ENCODE measurements at regions not wholly inside any gene's neighbourhood (a gene's known extent, or its start where the extent isn't known, plus 50 kb on each side); places are given as distances from the start of the nearest gene placed in this dataset.

- DNase-seq: no peak
Measured at GRCh38 chr1:191993549-191993948, 164.7 kb upstream of the RGS18 start.

GRCh38 chr1:192002063-192002462 lies 156.2 kb upstream of the RGS18 start:
- no peak for DNase-seq

GRCh38 chr1:192003295-192004077 lies 154.8 kb upstream of the RGS18 start:
- no peak for DNase-seq

- DNase-seq: no peak
Measured at GRCh38 chr1:192005976-192006375, 152.3 kb upstream of the RGS18 start.

- no peak for DNase-seq
Measured at GRCh38 chr1:192008281-192008825, 149.9 kb upstream of the RGS18 start.

GRCh38 chr1:192010406-192010805 lies 147.9 kb upstream of the RGS18 start:
- DNase-seq: no peak

GRCh38 chr1:192011525-192011924 lies 146.7 kb upstream of the RGS18 start:
- DNase-seq: no peak

- DNase-seq: no peak
Measured at GRCh38 chr1:192022827-192023226, 135.4 kb upstream of the RGS18 start.

- no peak for DNase-seq
Measured at GRCh38 chr1:192024881-192025280, 133.4 kb upstream of the RGS18 start.

- no peak for DNase-seq
Measured at GRCh38 chr1:192038567-192038966, 119.7 kb upstream of the RGS18 start.

- no peak for DNase-seq
Measured at GRCh38 chr1:192045131-192045530, 113.1 kb upstream of the RGS18 start.

- peak; percentile 68 for DNase-seq
Measured at GRCh38 chr1:192053531-192053971, 104.7 kb upstream of the RGS18 start.

- DNase-seq: no peak
Measured at GRCh38 chr1:192057766-192058165, 100.5 kb upstream of the RGS18 start.

GRCh38 chr1:192059407-192059806 lies 98.9 kb upstream of the RGS18 start:
- DNase-seq: no peak

GRCh38 chr1:192061556-192061955 lies 96.7 kb upstream of the RGS18 start:
- DNase-seq: no peak

- no peak for DNase-seq
Measured at GRCh38 chr1:192065087-192065486, 93.2 kb upstream of the RGS18 start.

- DNase-seq: no peak
Measured at GRCh38 chr1:192066202-192066601, 92.1 kb upstream of the RGS18 start.

GRCh38 chr1:192067360-192067759 lies 90.9 kb upstream of the RGS18 start:
- DNase-seq: no peak

- DNase-seq: no peak
Measured at GRCh38 chr1:192070213-192070612, 88.0 kb upstream of the RGS18 start.

- DNase-seq: no peak
Measured at GRCh38 chr1:192080684-192081083, 77.6 kb upstream of the RGS18 start.

- no peak for DNase-seq
Measured at GRCh38 chr1:192081359-192081758, 76.9 kb upstream of the RGS18 start.

- no peak for DNase-seq
Measured at GRCh38 chr1:192086644-192087043, 71.6 kb upstream of the RGS18 start.

GRCh38 chr1:192087334-192087733 lies 70.9 kb upstream of the RGS18 start:
- DNase-seq: no peak

- DNase-seq: no peak
Measured at GRCh38 chr1:192088496-192088895, 69.8 kb upstream of the RGS18 start.

Measured in muscle of arm (tissue), 1 donor.